ENCODE measurements at regions not wholly inside any gene's neighbourhood (a gene's known extent, or its start where the extent isn't known, plus 50 kb on each side); places are given as distances from the start of the nearest gene placed in this dataset.
A peak's percentile ranks its signal among the peaks of the same experiment; 100 is the strongest.
"Not testable (repeated sequence)": the region's sequence is repeated elsewhere in the genome, so short reads cannot be mapped to it uniquely, and the experiment has no call there.

DNA sequence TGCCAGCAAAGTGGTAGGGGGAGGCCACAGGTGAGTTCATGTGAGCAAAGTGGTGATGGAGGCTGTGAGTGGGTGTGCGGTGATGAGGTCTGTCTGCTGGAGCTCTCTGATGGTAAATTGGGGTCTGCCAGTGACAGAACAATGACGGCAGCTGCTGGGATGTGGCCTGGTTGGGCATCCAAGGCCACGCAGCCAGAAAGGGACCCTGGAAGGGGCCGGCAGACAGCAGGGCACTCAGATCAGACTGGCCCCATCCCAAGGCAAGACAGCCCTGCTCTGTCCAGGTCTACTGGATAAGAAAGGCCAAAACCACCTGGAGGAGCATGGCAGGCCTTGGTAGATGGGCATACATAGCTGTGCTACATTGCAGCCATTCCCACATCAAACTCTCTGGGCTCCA is 412.9 kb upstream of the RGMB start:
- H3K36me3 ChIP-seq (replicated peaks; ENCODE audit: control insufficient read depth, insufficient read depth, low read length), result no peaks in the 10 kb centered on the region
- no peak for DNase-seq

DNA sequence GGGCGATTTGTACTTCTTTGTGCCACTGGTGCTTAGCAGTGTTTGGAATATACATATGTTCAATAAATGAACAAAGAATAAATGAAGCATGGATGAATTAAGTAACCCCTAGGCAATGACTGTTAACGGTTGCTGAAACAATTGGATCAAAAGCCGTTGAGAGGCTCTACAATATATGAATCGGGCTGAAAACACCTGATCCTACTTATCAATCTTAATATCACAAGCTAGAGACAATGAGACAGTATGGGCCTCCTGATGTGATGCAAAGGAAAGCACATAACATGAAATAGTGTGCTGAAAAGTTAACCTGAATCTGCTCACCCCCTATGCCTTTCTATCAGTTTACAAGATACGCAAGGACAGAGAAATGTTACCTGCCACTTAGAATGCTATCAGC is 410.3 kb upstream of the RGMB start:
- no peak for DNase-seq
- H3K27me3 ChIP-seq (ENCODE audit: control insufficient read depth, insufficient read depth, low read length), result no peaks in the 10 kb centered on the region
- no peak overlapping the region for H3K4me3 ChIP-seq (ENCODE audit: insufficient read depth, low read depth, low read length)
- no peaks in the 10 kb centered on the region for H3K36me3 ChIP-seq (replicated peaks; ENCODE audit: control insufficient read depth, insufficient read depth, low read length)

More for the DNA sequence above, 412.9 kb upstream of the RGMB start:
- Histone ChIP-seq H3K4me3 (ENCODE audit: insufficient read depth, low read depth, low read length) (no peak overlapping the region), H3K27me3 (ENCODE audit: control insufficient read depth, insufficient read depth, low read length) (no peaks in the 10 kb centered on the region)

DNA sequence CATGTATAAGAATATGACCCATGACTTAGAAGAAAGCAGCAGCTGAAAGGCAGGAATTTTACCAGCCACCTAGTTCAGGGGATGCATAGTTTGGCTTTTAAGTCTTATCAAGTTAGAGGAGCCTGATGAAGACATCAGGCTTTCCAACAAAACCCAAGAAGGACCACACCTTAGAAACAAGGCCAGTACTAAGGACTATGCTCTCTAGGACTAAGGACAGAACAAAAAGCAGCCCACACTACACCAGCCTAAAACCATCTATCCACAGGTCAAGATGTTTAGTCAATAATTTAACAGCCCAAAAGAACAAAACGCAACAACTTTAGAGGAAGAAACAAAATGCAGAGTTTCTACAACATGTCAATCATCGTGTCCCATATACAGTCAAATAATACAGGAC is 408.9 kb upstream of the RGMB start:
- Histone ChIP-seq H3K27me3 (ENCODE audit: control insufficient read depth, insufficient read depth, low read length) (no peaks in the 10 kb centered on the region), H3K4me3 (ENCODE audit: insufficient read depth, low read depth, low read length) (no peak overlapping the region), H3K36me3 (replicated peaks; ENCODE audit: control insufficient read depth, insufficient read depth, low read length) (no peaks in the 10 kb centered on the region)
- DNase-seq, result no peak

DNA sequence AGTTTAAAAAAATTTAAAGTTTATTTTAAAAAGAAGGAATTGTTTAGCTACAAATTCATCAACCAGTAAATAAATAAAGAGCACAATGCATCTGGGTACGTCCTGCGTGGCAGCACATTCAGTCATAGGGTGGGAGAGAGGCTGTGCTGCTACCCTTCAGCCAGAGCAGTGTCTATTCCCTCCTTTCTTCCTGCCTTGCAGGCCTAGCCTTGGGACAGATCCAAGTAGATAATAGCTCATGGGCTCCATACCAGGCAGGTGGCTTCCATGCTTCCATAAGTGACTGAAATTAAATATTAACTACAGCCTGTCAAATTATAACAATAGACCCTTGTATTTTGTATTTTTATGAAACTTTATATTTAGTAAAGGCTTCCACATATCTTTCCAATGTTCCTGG is 408.3 kb upstream of the RGMB start:
- Histone ChIP-seq H3K27me3 (ENCODE audit: control insufficient read depth, insufficient read depth, low read length) (no peaks in the 10 kb centered on the region), H3K4me3 (ENCODE audit: insufficient read depth, low read depth, low read length) (no peak overlapping the region), H3K36me3 (replicated peaks; ENCODE audit: control insufficient read depth, insufficient read depth, low read length) (no peaks in the 10 kb centered on the region)
- no peak for DNase-seq

DNA sequence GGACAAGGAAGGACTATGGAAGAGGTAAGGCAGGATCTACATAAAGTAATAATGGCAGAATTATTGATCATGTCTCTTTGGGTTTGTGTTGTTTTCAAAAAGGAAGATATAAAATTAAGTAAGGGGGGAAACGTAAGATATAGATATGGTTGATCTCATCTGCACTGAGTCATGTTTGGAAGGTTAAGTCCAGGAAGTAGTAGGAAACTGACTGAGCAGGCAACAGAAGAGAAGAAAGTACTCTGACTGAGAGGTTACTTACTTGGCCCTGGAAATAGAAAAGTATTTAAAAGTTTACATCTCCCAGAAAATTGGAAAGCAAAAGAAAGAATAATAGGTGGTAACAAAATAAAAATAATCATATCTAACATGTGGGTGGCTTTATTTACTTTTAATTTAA is 405.3 kb upstream of the RGMB start:
- Histone ChIP-seq H3K4me3 (ENCODE audit: insufficient read depth, low read depth, low read length) (no peak overlapping the region), H3K36me3 (replicated peaks; ENCODE audit: control insufficient read depth, insufficient read depth, low read length) (no peaks in the 10 kb centered on the region), H3K27me3 (ENCODE audit: control insufficient read depth, insufficient read depth, low read length) (no peaks in the 10 kb centered on the region)
- no peak for DNase-seq

DNA sequence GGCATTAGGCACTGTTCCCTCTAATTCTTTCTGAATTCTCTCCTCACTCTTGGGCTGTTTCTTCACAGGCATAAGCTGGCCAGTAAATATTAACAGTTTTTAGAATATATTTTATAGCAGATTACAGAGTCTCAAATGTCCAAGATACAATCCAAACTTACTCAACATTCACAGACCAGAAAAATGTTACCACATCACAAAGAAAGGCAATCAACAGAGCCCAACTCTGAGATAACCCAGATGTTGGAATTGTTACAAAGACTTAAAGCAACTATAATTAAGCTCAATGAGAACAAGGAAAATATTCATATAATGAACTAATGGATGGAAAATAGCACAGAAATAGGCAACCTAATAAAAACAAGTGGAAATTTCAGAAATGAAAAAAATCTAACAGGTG is 401.1 kb upstream of the RGMB start:
- H3K27me3 ChIP-seq (ENCODE audit: control insufficient read depth, insufficient read depth, low read length), result no peaks in the 10 kb centered on the region
- H3K36me3 ChIP-seq (replicated peaks; ENCODE audit: control insufficient read depth, insufficient read depth, low read length), result no peaks in the 10 kb centered on the region
- DNase-seq, result no peak
- H3K4me3 ChIP-seq (ENCODE audit: insufficient read depth, low read depth, low read length), result no peak overlapping the region

DNA sequence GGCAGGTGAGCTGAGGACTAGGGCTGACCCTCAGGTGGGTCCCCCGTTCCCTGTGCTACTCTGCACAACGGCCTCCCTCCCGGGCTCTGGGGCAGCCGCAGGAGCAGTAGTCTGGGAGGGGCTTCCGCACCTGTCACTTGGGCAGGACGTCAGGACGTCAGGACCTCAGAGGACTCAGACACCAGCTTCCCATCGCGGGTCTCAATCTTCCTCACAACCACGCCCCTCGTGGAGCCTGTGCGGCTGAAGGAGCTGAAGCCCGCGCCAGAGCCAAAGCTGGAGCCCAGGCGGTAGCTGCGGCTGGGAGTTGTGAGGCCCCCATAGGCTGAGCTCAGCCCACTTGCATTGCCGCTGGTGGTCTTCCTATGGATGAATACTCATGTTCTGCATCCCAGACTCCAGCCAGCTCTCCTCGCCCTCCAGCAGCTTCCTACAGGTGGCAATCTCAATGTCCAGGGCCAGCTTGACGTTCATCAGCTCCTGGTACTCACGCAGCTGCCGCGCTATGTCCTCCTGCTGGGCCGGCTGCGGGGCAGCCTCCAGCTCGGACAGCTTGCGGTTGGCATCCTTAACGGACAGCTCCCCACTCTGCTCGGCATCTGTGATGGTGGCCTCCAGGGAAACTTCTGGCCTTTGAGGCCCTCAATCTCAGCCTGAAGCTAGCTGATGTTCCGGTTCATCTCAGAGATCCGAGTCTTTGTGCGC is 381.4 kb upstream of the RGMB start:
- no peak overlapping the region for H3K4me3 ChIP-seq (ENCODE audit: insufficient read depth, low read depth, low read length)
- no peaks in the 10 kb centered on the region for H3K27me3 ChIP-seq (ENCODE audit: control insufficient read depth, insufficient read depth, low read length)
- no peaks in the 10 kb centered on the region for H3K36me3 ChIP-seq (replicated peaks; ENCODE audit: control insufficient read depth, insufficient read depth, low read length)
- peak; percentile 15 for DNase-seq

DNA sequence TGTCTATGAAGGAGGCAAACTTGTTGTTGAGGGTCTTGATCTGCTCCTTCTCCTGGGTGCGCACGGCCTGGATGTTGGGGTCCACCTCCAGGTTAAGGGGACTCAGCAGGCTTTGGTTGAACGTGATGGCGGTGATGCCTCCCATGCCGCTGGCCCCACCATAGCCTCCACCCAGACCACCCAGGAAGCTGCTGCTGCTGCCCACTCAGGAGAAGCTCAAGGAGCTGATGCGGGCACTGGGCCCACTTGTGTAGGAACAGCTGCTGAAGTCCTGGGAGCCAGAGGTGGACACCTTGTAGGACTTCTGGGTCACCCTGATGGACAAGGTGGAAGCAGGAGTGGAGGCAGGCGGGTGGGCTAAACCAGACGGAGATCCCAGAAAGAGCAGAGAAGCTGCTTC is 380.3 kb upstream of the RGMB start:
- not testable (repeated sequence) for H3K4me3 ChIP-seq (ENCODE audit: insufficient read depth, low read depth, low read length); DNase-seq; H3K36me3 ChIP-seq (replicated peaks; ENCODE audit: control insufficient read depth, insufficient read depth, low read length); H3K27me3 ChIP-seq (ENCODE audit: control insufficient read depth, insufficient read depth, low read length)

DNA sequence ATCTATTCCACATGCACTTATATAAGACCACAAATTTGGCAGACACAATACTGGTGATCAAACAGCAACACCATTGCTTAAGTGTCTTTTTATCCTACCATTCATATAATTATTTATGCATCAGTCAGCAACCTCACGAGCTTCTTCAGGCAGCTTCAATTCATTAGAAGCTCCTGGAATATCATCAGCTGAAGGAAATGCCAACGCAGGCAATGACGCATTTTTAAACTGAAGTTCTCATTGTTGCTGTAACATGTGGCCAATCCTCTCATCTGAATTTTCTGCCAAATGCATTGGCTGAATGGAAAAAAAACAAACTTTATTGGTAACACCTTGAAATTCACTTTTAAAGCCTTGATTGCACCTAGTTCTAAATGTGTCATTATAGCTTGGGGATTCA is 376.4 kb upstream of the RGMB start:
- Histone ChIP-seq H3K36me3 (replicated peaks; ENCODE audit: control insufficient read depth, insufficient read depth, low read length) (no peaks in the 10 kb centered on the region), H3K4me3 (ENCODE audit: insufficient read depth, low read depth, low read length) (no peak overlapping the region), H3K27me3 (ENCODE audit: control insufficient read depth, insufficient read depth, low read length) (no peaks in the 10 kb centered on the region)
- DNase-seq, result no peak

DNA sequence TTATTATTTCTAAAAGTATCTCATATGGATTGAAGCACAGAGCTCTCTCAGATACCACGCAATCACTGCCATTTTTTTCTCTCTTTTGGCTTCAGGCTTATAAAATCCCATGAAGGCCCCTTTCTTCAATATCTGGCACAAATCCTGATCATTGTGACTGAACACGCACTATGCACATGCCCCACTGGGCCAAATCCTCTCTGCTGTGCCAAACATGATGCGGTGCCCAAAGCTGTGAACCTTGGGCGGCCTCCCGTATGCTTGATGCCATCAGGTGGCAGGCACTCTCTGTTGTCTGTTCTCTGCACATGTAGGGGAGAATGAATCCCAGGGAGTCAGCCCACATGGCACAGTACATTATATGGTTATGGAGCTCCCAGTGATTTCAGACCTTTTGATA is 375.0 kb upstream of the RGMB start:
- Histone ChIP-seq H3K27me3 (ENCODE audit: control insufficient read depth, insufficient read depth, low read length) (no peaks in the 10 kb centered on the region), H3K36me3 (replicated peaks; ENCODE audit: control insufficient read depth, insufficient read depth, low read length) (no peaks in the 10 kb centered on the region), H3K4me3 (ENCODE audit: insufficient read depth, low read depth, low read length) (no peak overlapping the region)
- DNase-seq, result no peak

DNA sequence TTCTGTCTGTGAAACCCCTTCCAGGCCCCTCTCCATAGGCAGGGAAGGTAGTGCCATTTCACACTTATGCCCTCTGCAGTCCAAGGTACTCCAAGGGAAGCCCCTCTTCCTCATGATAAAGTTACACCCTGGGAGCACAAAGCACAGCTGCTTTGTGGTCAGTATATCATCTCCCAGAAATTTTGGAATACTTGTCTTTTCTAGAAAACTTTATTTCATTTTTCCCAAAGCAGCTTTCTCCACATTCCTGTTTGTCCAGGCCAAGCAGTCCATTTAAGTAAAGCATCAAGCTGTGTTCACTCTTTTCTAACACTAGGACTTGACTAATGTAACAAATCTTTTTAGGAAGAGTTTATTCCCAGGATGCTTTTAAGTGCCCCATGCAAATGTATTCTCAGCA is 371.8 kb upstream of the RGMB start:
- Histone ChIP-seq H3K27me3 (ENCODE audit: control insufficient read depth, insufficient read depth, low read length) (no peaks in the 10 kb centered on the region), H3K4me3 (ENCODE audit: insufficient read depth, low read depth, low read length) (no peak overlapping the region), H3K36me3 (replicated peaks; ENCODE audit: control insufficient read depth, insufficient read depth, low read length) (no peaks in the 10 kb centered on the region)
- DNase-seq, result no peak

DNA sequence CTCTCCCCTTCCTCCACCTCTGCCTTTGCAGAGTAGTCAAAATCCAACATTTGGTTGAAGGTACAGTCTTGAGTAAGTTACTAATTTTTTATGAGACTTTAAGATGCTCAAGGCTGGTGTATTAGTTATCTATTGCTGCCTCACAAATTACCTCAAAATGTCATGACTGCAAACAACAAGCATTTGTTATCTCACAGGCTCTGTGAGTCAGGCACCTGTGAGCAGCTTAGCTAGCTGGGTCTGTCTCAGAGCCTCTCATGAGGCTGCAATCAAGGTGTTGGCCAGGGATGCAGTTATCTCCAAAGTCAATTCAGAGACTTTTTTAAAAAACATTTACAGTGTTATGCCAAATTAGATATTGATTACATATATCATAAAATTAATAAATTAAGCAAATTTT is 371.3 kb upstream of the RGMB start:
- no peak for DNase-seq
- no peaks in the 10 kb centered on the region for H3K36me3 ChIP-seq (replicated peaks; ENCODE audit: control insufficient read depth, insufficient read depth, low read length)
- H3K27me3 ChIP-seq (ENCODE audit: control insufficient read depth, insufficient read depth, low read length), result no peaks in the 10 kb centered on the region
- no peak overlapping the region for H3K4me3 ChIP-seq (ENCODE audit: insufficient read depth, low read depth, low read length)

DNA sequence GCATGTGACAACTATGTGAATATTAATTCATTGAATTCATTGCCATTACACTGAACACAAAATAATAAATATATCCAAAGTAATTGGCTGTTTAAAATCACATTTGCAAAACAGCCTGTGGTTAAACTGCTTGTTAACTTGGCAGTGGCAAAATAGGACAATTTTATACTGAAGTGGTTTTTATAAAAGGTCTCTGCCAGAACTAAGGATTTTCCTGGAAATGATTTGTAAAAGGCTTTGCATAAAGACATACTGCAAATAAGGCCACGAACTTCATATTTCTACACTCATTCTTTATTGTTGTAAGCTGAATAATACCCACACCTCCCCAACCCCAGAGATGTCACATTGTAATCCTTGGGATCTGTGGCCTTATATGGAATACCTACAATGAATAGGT is 370.3 kb upstream of the RGMB start:
- DNase-seq, result no peak
- Histone ChIP-seq H3K4me3 (ENCODE audit: insufficient read depth, low read depth, low read length) (no peak overlapping the region), H3K27me3 (ENCODE audit: control insufficient read depth, insufficient read depth, low read length) (no peaks in the 10 kb centered on the region), H3K36me3 (replicated peaks; ENCODE audit: control insufficient read depth, insufficient read depth, low read length) (no peaks in the 10 kb centered on the region)

DNA sequence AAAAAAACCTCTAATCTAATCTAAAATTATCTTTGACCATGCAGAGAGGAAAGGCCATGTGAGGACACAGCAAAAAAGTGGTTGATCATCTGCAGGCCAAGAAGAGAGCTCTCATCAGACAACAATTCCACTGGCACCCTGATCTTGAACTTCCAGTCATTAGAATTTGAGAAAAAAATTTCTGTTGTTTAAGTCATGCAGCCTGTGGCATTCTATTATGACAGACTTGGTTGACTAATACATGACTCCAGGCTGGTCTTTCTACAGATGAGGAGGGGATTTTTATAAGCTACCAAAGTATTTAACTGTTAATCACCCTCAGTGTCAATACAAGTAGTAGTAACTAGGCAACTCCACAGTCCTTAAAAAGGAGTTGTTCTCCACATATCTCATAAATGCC is 358.5 kb upstream of the RGMB start:
- DNase-seq, result no peak
- Histone ChIP-seq H3K27me3 (ENCODE audit: control insufficient read depth, insufficient read depth, low read length) (no peaks in the 10 kb centered on the region), H3K4me3 (ENCODE audit: insufficient read depth, low read depth, low read length) (no peak overlapping the region), H3K36me3 (replicated peaks; ENCODE audit: control insufficient read depth, insufficient read depth, low read length) (no peaks in the 10 kb centered on the region)

DNA sequence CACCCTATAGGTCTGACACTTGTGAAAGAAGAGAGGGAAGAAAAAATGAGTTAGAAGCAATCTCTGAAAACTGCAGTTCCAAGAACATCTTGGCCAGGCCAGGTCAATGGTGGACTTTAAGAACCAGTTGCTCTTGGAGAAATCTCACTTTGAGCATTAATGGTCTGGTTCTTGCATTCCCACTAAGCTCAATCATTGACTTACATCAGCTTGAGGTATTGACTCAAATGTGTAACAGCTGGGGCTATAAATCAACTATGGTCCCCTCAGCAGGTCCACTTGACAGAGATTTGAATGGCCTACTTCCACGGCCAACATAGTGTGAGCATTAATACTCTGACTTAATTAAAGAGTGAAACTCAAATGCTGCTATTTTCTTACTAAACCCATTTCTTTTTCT is 357.8 kb upstream of the RGMB start:
- Histone ChIP-seq H3K36me3 (replicated peaks; ENCODE audit: control insufficient read depth, insufficient read depth, low read length) (no peaks in the 10 kb centered on the region), H3K4me3 (ENCODE audit: insufficient read depth, low read depth, low read length) (no peak overlapping the region), H3K27me3 (ENCODE audit: control insufficient read depth, insufficient read depth, low read length) (no peaks in the 10 kb centered on the region)
- no peak for DNase-seq

DNA sequence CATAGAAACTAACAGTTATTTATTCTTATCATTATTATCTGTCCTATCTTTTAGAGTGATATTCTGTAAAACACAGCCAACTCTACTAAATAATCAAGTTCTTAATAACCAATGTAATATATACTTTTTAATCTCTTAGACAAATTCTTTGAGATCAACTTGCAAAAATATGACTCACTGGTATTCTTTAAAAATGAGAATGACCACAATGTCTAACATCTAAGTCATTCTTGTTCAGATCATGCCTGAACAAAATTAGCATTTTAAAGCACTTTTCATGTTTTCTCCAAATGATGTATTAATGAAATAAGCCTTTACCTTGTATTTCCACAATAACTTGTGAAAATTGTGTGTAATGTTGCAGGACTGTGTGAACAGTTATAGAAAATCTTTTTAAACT is 356.9 kb upstream of the RGMB start:
- Histone ChIP-seq H3K36me3 (replicated peaks; ENCODE audit: control insufficient read depth, insufficient read depth, low read length) (no peaks in the 10 kb centered on the region), H3K4me3 (ENCODE audit: insufficient read depth, low read depth, low read length) (no peak overlapping the region), H3K27me3 (ENCODE audit: control insufficient read depth, insufficient read depth, low read length) (no peaks in the 10 kb centered on the region)
- DNase-seq, result no peak

Data from H7 (cell line).